Erythroblast (primary cell): ENCODE measurements at regions not wholly inside any gene's neighbourhood (a gene's known extent, or its start where the extent isn't known, plus 50 kb on each side); places are given as distances from the start of the nearest gene placed in this dataset.

Experiments used
- GATA1 ChIP-seq: IDR thresholded peaks from 2 replicates; pipeline ENCODE4 v1.6.1; 2011; ENCODE audit warnings: low read depth, mild to moderate bottlenecking, control low read depth, low read length, moderate library complexity
- POLR2A ChIP-seq: IDR thresholded peaks from 2 replicates; pipeline ENCODE4 v1.6.1; 2011; ENCODE audit warnings: mild to moderate bottlenecking, low read length

DNA sequence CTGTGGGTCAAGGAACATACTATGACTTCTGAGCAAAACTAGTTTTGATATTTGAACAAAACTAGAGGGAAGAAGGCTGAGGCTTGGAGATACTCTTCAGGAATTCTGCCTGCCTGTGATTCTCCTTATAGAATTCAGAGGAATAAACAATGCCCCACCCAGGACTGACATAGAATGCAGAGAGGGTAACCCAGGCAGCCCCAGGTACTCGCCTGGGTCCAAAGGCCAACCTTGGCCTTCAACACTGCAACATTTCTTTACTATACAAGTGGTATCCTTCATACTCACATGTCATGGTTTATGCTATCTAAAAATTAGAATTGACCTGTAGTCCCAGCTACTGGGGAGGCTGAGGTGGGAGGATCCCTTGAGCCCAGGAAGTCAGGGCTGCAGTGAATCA is 217.0 kb upstream of the FOXN3 start:
- TF ChIP-seq POLR2A (no peak), GATA1 (no peak)
